ENCODE measurements at regions not wholly inside any gene's neighbourhood (a gene's known extent, or its start where the extent isn't known, plus 50 kb on each side); places are given as distances from the start of the nearest gene placed in this dataset.

- no peak overlapping the region for H3K27ac ChIP-seq (ENCODE audit: low read length)
- no TSS peak for BruUV-seq (replicated peaks)
- intact Hi-C loops (cut with micrococcal nuclease; ENCODE audit: unreplicated experiment), result no loop called here
Measured at GRCh38 chr4:30904588-30904987, 184.4 kb downstream of the PCDH7 start.

DNA sequence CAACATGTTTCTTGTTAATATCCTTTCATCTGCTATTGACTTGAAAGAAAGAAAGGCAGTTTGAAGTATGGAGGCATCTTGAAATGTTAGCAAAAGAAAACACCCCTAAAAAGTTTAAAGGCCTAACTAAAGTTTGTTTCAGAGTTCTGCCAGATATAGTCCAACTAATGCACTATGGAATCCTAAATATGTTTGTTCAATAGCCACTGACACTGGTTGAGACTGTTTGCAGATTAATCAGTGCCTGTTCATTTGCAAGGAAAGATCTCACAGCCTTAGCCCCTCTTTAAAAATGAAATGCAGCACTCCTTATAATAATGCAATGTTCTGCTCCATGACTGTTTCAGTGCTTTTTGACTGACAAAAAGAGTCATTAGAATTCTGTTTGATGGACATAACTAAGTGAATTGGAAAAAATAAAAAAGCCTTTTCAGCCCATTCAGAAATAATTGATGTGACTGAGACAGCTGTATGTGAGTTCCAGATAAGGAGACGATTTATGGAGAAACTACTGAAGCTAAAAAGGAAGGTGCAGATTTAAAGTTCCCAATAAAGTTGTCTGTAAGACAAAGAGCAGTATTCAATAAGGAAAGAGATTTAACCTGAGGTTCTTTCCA is 192.0 kb downstream of the PCDH7 start:
- no peaks in the 10 kb centered on the region for H3K36me3 ChIP-seq (ENCODE audit: control insufficient read depth, insufficient read depth, low read length)
- in situ Hi-C loops (cut with HindIII; ENCODE audit: low pct_unique_long_range_greater_than_20kb, low sequenced_read_pairs) (no loop called here), intact Hi-C loops (cut with micrococcal nuclease; ENCODE audit: unreplicated experiment) (no loop called here)
- peak; percentile 67; the same call in 1 of the 2 replicates for TF ChIP-seq TCF7L2 (IDR thresholded peaks at IDR 0.05; ENCODE audit: low read depth, low read length)
- TF ChIP-seq POLR2AphosphoS5 (IDR thresholded peaks at IDR 0.05; ENCODE audit: low read depth, low read length), result no peak
- BruUV-seq (replicated peaks), result no TSS peak
- POLR2A ChIA-PET, result no interaction called here
- peaks cover 6% of the 10 kb centered on the region; the same call in 1 of the 2 replicates for H3K4me1 ChIP-seq (ENCODE audit: control insufficient read depth, insufficient read depth, low read length)
- ATAC-seq (peak; percentile 79), DNase-seq (ENCODE audit: low read depth, low spot score) (no peak)
- no peaks in the 10 kb centered on the region for H3K9me3 ChIP-seq (ENCODE audit: control insufficient read depth, insufficient read depth, low read depth, low read length)
- H3K27me3 ChIP-seq (ENCODE audit: control insufficient read depth, insufficient read depth, low read length), result no peaks in the 10 kb centered on the region
- H3K4me3 ChIP-seq (ENCODE audit: low read depth in 2 of 2, low read length in 2 of 2), result no peak overlapping the region
- peak overlapping the region; percentile 55 for H3K27ac ChIP-seq (ENCODE audit: low read length)
- CTCF ChIA-PET, result no interaction called here

More at GRCh38 chr4:30904588-30904987, 184.4 kb downstream of the PCDH7 start:
- ATAC-seq, result no peak
- DNase-seq (ENCODE audit: low read depth, low spot score), result no peak
- Histone ChIP-seq H3K27me3 (ENCODE audit: control insufficient read depth, insufficient read depth, low read length) (no peaks in the 10 kb centered on the region), H3K9me3 (ENCODE audit: control insufficient read depth, insufficient read depth, low read depth, low read length) (no peaks in the 10 kb centered on the region), H3K4me3 (ENCODE audit: low read depth in 2 of 2, low read length in 2 of 2) (no peak overlapping the region), H3K4me1 (ENCODE audit: control insufficient read depth, insufficient read depth, low read length) (no peaks in the 10 kb centered on the region), H3K36me3 (ENCODE audit: control insufficient read depth, insufficient read depth, low read length) (no peaks in the 10 kb centered on the region)
- CTCF ChIA-PET, result no interaction called here
- no peak for TF ChIP-seq CTCF (IDR thresholded peaks at IDR 0.05)
- no peak for TF ChIP-seq SIN3A (IDR thresholded peaks at IDR 0.05; ENCODE audit: borderline replicate concordance, insufficient read depth, low read depth, low read length)
- TF ChIP-seq TCF7L2 (IDR thresholded peaks at IDR 0.05; ENCODE audit: low read depth, low read length), result no peak
- TF ChIP-seq REST (IDR thresholded peaks at IDR 0.05; ENCODE audit: insufficient read depth in 1 of 2, low read depth in 2 of 2, low read length in 1 of 2), result no peak
- no peak for TF ChIP-seq POLR2AphosphoS5 (IDR thresholded peaks at IDR 0.05; ENCODE audit: low read depth, low read length)
- in situ Hi-C loops (cut with HindIII; ENCODE audit: low pct_unique_long_range_greater_than_20kb, low sequenced_read_pairs), result no loop called here
- POLR2A ChIA-PET, result no interaction called here

All from Panc1 (cell line).